Epidermal melanocyte (primary cell): ENCODE measurements at regions not wholly inside any gene's neighbourhood (a gene's known extent, or its start where the extent isn't known, plus 50 kb on each side); places are given as distances from the start of the nearest gene placed in this dataset.

ENCODE experiments used
- DNase-seq: peaks from one replicate; pipeline ENCODE4 v3.0.0; 2011; ENCODE audit warnings: low spot score; ENCODE audit not compliant: insufficient read length

- no peak for DNase-seq
These were observed 621.7 kb upstream of the HS6ST1 start for GRCh38 chr2:128940378-128940777.

- no peak for DNase-seq
These were observed 623.1 kb upstream of the HS6ST1 start for GRCh38 chr2:128941751-128942150.

- DNase-seq = no peak
These were observed 630.7 kb upstream of the HS6ST1 start for GRCh38 chr2:128949360-128949759.

GRCh38 chr2:128950758-128951157 is 632.1 kb upstream of the HS6ST1 start:
- no peak for DNase-seq

GRCh38 chr2:128958241-128958640 is 639.6 kb upstream of the HS6ST1 start:
- DNase-seq = no peak

GRCh38 chr2:128967646-128968045 is 649.0 kb upstream of the HS6ST1 start:
- DNase-seq = no peak

GRCh38 chr2:128969374-128969773 is 650.7 kb upstream of the HS6ST1 start:
- DNase-seq = no peak

GRCh38 chr2:128970332-128971116 is 651.9 kb upstream of the HS6ST1 start:
- DNase-seq = no peak

GRCh38 chr2:128973566-128973965 is 654.9 kb upstream of the HS6ST1 start:
- no peak for DNase-seq

GRCh38 chr2:128978212-128978611 is 659.5 kb upstream of the HS6ST1 start:
- no peak for DNase-seq

GRCh38 chr2:128979182-128979581 is 660.5 kb upstream of the HS6ST1 start:
- DNase-seq = no peak

GRCh38 chr2:128980475-128980874 is 661.8 kb upstream of the HS6ST1 start:
- no peak for DNase-seq

- DNase-seq = no peak
These were observed 662.7 kb upstream of the HS6ST1 start for GRCh38 chr2:128981353-128981752.

- no peak for DNase-seq
These were observed 663.3 kb upstream of the HS6ST1 start for GRCh38 chr2:128982001-128982400.

GRCh38 chr2:128982670-128983069 is 664.0 kb upstream of the HS6ST1 start:
- no peak for DNase-seq

- DNase-seq = no peak
These were observed 664.4 kb upstream of the HS6ST1 start for GRCh38 chr2:128983094-128983493.

GRCh38 chr2:128984081-128984480 is 665.4 kb upstream of the HS6ST1 start:
- DNase-seq = no peak

GRCh38 chr2:128984855-128985254 is 666.2 kb upstream of the HS6ST1 start:
- no peak for DNase-seq

GRCh38 chr2:128986026-128986715 is 667.5 kb upstream of the HS6ST1 start:
- no peak for DNase-seq

- DNase-seq = no peak
These were observed 668.2 kb upstream of the HS6ST1 start for GRCh38 chr2:128986867-128987268.

- no peak for DNase-seq
These were observed 669.7 kb upstream of the HS6ST1 start for GRCh38 chr2:128988326-128988725.

- DNase-seq = no peak
These were observed 670.3 kb upstream of the HS6ST1 start for GRCh38 chr2:128988967-128989366.

GRCh38 chr2:128995086-128995485 is 676.4 kb upstream of the HS6ST1 start:
- no peak for DNase-seq
